WTC11 (cell line): ENCODE measurements at regions not wholly inside any gene's neighbourhood (a gene's known extent, or its start where the extent isn't known, plus 50 kb on each side); places are given as distances from the start of the nearest gene placed in this dataset.

Experiments used
- ATAC-seq: fragments of 200-7000 bp; cut with Tn5 transposase; 2 replicates; pipeline ENCODE4 v1.10.0; 2021; ENCODE audit warnings: mild to moderate bottlenecking, moderate library complexity
- CTCF ChIA-PET: fragments of 300-600 bp; sonication (Branson Sonifier 250); formaldehyde crosslinking; loops from one replicate; lab custom pipeline; 2021; ENCODE audit warnings: antibody characterized with exemption; lab: Charles Lee
- POLR2A ChIA-PET: fragments of 350-600 bp; sonication (Branson Sonifier 250); formaldehyde crosslinking; loops from one replicate; lab custom pipeline; 2021; ENCODE audit warnings: antibody characterized with exemption; lab: Charles Lee
- DNase-seq: peaks from one replicate; pipeline ENCODE4 v3.0.0; 2021; ENCODE audit warnings: low spot score
- H3K27ac Mint-ChIP-seq: 2 replicates; pipeline ENCODE4 v1.8.0; 2021; ENCODE audit warnings: mixed read lengths
- H3K27me3 Mint-ChIP-seq: 2 replicates; pipeline ENCODE4 v1.8.0; 2021; ENCODE audit warnings: low read depth, mild to moderate bottlenecking, moderate library complexity, mixed read lengths
- H3K36me3 Mint-ChIP-seq: 2 replicates; pipeline ENCODE4 v1.8.0; 2021; ENCODE audit warnings: mixed read lengths
- H3K4me1 Mint-ChIP-seq: 2 replicates; pipeline ENCODE4 v1.8.0; 2022; ENCODE audit warnings: mixed read lengths
- H3K4me3 Mint-ChIP-seq: 2 replicates; pipeline ENCODE4 v1.8.0; 2021; ENCODE audit warnings: mild to moderate bottlenecking, moderate library complexity, mixed read lengths
- H3K9me3 Mint-ChIP-seq: 2 replicates; pipeline ENCODE4 v1.8.0; 2021; ENCODE audit warnings: mixed read lengths
- AR ChIP-seq: fragments of 250-450 bp; sonication (Bioruptor Pico); IDR thresholded peaks from 2 replicates; pipeline ENCODE4 v1.9.0; 2021; ENCODE audit warnings: mild to moderate bottlenecking
- ARID4B ChIP-seq: sonication (generic); formaldehyde crosslinking; IDR thresholded peaks from 2 replicates; pipeline ENCODE4 v1.8.0; 2023; ENCODE audit warnings: missing genetic modification reagents, mild to moderate bottlenecking, borderline replicate concordance
- CDX4 ChIP-seq: fragments of 250-450 bp; sonication (Bioruptor Pico); IDR thresholded peaks from 2 replicates; pipeline ENCODE4 v1.9.0; 2021; ENCODE audit warnings: moderate library complexity, mild to moderate bottlenecking, inconsistent platforms, borderline replicate concordance
- ELF4 ChIP-seq: sonication (generic); formaldehyde crosslinking; IDR thresholded peaks from 2 replicates; pipeline ENCODE4 v1.8.1; 2022; ENCODE audit warnings: low read depth, mild to moderate bottlenecking, moderate library complexity, missing genetic modification reagents
- ERG ChIP-seq: fragments of 250-450 bp; sonication (Bioruptor Pico); IDR thresholded peaks from 2 replicates; pipeline ENCODE4 v1.8.0; 2021; ENCODE audit warnings: mild to moderate bottlenecking
- ETV6 ChIP-seq: sonication (generic); formaldehyde crosslinking; IDR thresholded peaks from 2 replicates; pipeline ENCODE4 v1.8.1; 2022; ENCODE audit warnings: mild to moderate bottlenecking, missing genetic modification reagents
- FOXK1 ChIP-seq: sonication (generic); formaldehyde crosslinking; IDR thresholded peaks from 2 replicates; pipeline ENCODE4 v1.8.0; 2022; ENCODE audit warnings: mild to moderate bottlenecking, moderate library complexity, missing genetic modification reagents
- GRHL2 ChIP-seq: fragments of 250-450 bp; sonication (Bioruptor Pico); IDR thresholded peaks from 2 replicates; pipeline ENCODE4 v1.8.0; 2022; ENCODE audit warnings: mild to moderate bottlenecking, moderate library complexity; ENCODE audit not compliant: insufficient replicate concordance, severe bottlenecking
- NFE2L1 ChIP-seq: sonication (generic); formaldehyde crosslinking; IDR thresholded peaks from 2 replicates; pipeline ENCODE4 v1.8.1; 2023; ENCODE audit warnings: missing genetic modification reagents
- NR1H2 ChIP-seq: sonication (generic); formaldehyde crosslinking; IDR thresholded peaks from 2 replicates; pipeline ENCODE4 v1.9.0; 2021; ENCODE audit warnings: mild to moderate bottlenecking, moderate library complexity, missing genetic modification reagents
- PRRX2 ChIP-seq: fragments of 250-450 bp; sonication (Bioruptor Pico); IDR thresholded peaks from 2 replicates; pipeline ENCODE4 v1.8.0; 2021; ENCODE audit warnings: mild to moderate bottlenecking
- SOX15 ChIP-seq: fragments of 250-450 bp; sonication (Bioruptor Pico); IDR thresholded peaks from 2 replicates; pipeline ENCODE4 v1.9.0; 2021; ENCODE audit warnings: mild to moderate bottlenecking
- TEAD4 ChIP-seq: sonication (generic); formaldehyde crosslinking; IDR thresholded peaks from 2 replicates; pipeline ENCODE4 v1.8.0; 2022; ENCODE audit warnings: mild to moderate bottlenecking, missing genetic modification reagents
- TP53 ChIP-seq: sonication (generic); formaldehyde crosslinking; IDR thresholded peaks from 2 replicates; pipeline ENCODE4 v1.8.1; 2023; ENCODE audit warnings: mild to moderate bottlenecking, missing genetic modification reagents
- ZNF219 ChIP-seq: sonication (generic); formaldehyde crosslinking; IDR thresholded peaks from 2 replicates; pipeline ENCODE4 v1.8.0; 2023; ENCODE audit warnings: missing genetic modification reagents, mild to moderate bottlenecking, borderline replicate concordance
- ZNF396 ChIP-seq: fragments of 250-450 bp; sonication (Bioruptor Pico); IDR thresholded peaks from 2 replicates; pipeline ENCODE4 v1.8.0; 2021; ENCODE audit warnings: mild to moderate bottlenecking, moderate library complexity, borderline replicate concordance
- TF ChIP-seq, protein P1 (sequence below): sonication (generic); formaldehyde crosslinking; IDR thresholded peaks from 2 replicates; pipeline ENCODE4 v1.8.1; 2023; ENCODE audit warnings: mild to moderate bottlenecking, missing genetic modification reagents, moderate library complexity
- TF ChIP-seq, protein P2 (sequence below): fragments of 250-450 bp; sonication (Bioruptor Pico); IDR thresholded peaks from 2 replicates; pipeline ENCODE4 v2.1.2; 2022; ENCODE audit warnings: mild to moderate bottlenecking, moderate library complexity
- TF ChIP-seq, protein P3 (sequence below): fragments of 250-450 bp; sonication (Bioruptor Pico); IDR thresholded peaks from 2 replicates; pipeline ENCODE4 v1.9.0; 2021; ENCODE audit warnings: mild to moderate bottlenecking
- TF ChIP-seq, protein P4 (sequence below): sonication (generic); formaldehyde crosslinking; IDR thresholded peaks from 2 replicates; pipeline ENCODE4 v1.8.0; 2022; ENCODE audit warnings: mild to moderate bottlenecking, missing genetic modification reagents

DNA sequence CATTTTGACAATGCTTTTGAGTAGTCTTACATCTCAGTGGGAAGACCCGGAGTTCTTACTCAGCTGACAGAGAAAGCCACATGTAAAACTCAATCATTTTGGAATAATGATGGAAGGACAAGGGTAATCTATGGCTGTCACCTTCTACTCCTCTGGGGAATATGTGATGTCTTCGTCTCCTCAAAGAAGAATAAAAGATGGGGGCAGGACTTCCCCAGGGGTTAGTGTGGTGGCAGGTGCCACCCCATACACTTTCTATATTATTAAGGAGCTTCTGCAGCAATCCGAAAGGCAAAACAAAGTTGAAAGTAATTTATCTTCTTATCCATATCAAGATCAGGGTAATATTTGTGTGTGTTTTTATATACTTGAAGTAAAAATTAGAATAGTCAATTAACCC is 180.4 kb upstream of the TOPAZ1 start:
- ChIA-PET CTCF (no interaction called here), POLR2A (no interaction called here)
- TF ChIP-seq SOX15 (CRISPR knock-in tag) (no peak), AR (CRISPR knock-in tag) (no peak), TP53 (CRISPR knock-in tag) (no peak), PRRX2 (CRISPR knock-in tag) (no peak), ARID4B (CRISPR knock-in tag) (no peak), ZNF396 (CRISPR knock-in tag) (no peak), NR1H2 (CRISPR knock-in tag) (no peak), ETV6 (no peak), ELF4 (CRISPR knock-in tag) (no peak), GRHL2 (no peak), ERG (CRISPR knock-in tag) (no peak), FOXK1 (no peak), ZNF219 (CRISPR knock-in tag) (no peak), CDX4 (CRISPR knock-in tag) (no peak), NFE2L1 (CRISPR knock-in tag) (no peak), TEAD4 (CRISPR knock-in tag) (no peak)
- TF ChIP-seq, protein P1, sequence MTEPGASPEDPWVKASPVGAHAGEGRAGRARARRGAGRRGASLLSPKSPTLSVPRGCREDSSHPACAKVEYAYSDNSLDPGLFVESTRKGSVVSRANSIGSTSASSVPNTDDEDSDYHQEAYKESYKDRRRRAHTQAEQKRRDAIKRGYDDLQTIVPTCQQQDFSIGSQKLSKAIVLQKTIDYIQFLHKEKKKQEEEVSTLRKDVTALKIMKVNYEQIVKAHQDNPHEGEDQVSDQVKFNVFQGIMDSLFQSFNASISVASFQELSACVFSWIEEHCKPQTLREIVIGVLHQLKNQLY = no peak
- TF ChIP-seq, protein P2, sequence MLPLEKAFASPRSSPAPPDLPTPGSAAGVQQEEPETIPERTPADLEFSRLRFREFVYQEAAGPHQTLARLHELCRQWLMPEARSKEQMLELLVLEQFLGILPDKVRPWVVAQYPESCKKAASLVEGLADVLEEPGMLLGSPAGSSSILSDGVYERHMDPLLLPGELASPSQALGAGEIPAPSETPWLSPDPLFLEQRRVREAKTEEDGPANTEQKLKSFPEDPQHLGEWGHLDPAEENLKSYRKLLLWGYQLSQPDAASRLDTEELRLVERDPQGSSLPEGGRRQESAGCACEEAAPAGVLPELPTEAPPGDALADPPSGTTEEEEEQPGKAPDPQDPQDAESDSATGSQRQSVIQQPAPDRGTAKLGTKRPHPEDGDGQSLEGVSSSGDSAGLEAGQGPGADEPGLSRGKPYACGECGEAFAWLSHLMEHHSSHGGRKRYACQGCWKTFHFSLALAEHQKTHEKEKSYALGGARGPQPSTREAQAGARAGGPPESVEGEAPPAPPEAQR = no peak
- TF ChIP-seq, protein P3, sequence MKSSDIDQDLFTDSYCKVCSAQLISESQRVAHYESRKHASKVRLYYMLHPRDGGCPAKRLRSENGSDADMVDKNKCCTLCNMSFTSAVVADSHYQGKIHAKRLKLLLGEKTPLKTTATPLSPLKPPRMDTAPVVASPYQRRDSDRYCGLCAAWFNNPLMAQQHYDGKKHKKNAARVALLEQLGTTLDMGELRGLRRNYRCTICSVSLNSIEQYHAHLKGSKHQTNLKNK (CRISPR knock-in tag) = no peak
- TF ChIP-seq, protein P4, sequence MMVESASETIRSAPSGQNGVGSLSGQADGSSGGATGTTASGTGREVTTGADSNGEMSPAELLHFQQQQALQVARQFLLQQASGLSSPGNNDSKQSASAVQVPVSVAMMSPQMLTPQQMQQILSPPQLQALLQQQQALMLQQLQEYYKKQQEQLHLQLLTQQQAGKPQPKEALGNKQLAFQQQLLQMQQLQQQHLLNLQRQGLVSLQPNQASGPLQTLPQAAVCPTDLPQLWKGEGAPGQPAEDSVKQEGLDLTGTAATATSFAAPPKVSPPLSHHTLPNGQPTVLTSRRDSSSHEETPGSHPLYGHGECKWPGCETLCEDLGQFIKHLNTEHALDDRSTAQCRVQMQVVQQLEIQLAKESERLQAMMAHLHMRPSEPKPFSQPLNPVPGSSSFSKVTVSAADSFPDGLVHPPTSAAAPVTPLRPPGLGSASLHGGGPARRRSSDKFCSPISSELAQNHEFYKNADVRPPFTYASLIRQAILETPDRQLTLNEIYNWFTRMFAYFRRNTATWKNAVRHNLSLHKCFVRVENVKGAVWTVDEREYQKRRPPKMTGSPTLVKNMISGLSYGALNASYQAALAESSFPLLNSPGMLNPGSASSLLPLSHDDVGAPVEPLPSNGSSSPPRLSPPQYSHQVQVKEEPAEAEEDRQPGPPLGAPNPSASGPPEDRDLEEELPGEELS (CRISPR knock-in tag) = no peak
- ATAC-seq (no peak), DNase-seq (no peak)
- no peaks in the 10 kb centered on the region for H3K27me3 Mint-ChIP-seq
- H3K27ac Mint-ChIP-seq = no peak overlapping the region
- H3K4me3 Mint-ChIP-seq = no peak overlapping the region
- no peaks in the 10 kb centered on the region for H3K9me3 Mint-ChIP-seq
- H3K4me1 Mint-ChIP-seq = peaks cover 45% of the 10 kb centered on the region
- H3K36me3 Mint-ChIP-seq = no peaks in the 10 kb centered on the region
